GM23248 (cell line): ENCODE measurements at regions not wholly inside any gene's neighbourhood (a gene's known extent, or its start where the extent isn't known, plus 50 kb on each side); places are given as distances from the start of the nearest gene placed in this dataset.

Source experiments
- EZH2 ChIP-seq: fragments of 200-600 bp; sonication (generic); IDR thresholded peaks from 2 replicates; pipeline ENCODE4 v1.6.1; 2018; ENCODE audit warnings: antibody characterized with exemption, mild to moderate bottlenecking; ENCODE audit not compliant: insufficient read depth, poor library complexity, severe bottlenecking
- EZH2phosphoT487 ChIP-seq: fragments of 200-600 bp; sonication (generic); IDR thresholded peaks from 2 replicates; pipeline ENCODE4 v1.6.1; 2018; ENCODE audit warnings: antibody characterized with exemption, moderate library complexity, mild to moderate bottlenecking, low read depth; ENCODE audit not compliant: insufficient read depth

GRCh38 chr4:64022560-64022959, 386.7 kb downstream of the TECRL start:
- TF ChIP-seq EZH2 (no peak), EZH2phosphoT487 (no peak)
